NT2/D1 (cell line): ENCODE measurements at regions not wholly inside any gene's neighbourhood (a gene's known extent, or its start where the extent isn't known, plus 50 kb on each side); places are given as distances from the start of the nearest gene placed in this dataset.

Experiments
- DNase-seq: peaks from one replicate; pipeline ENCODE4 v3.0.0-alpha.2; 2011; ENCODE audit warnings: low read depth, low spot score
- H3K27me3 ChIP-seq: 2 replicates; pipeline ENCODE4 v1.6.0; 2011; ENCODE audit warnings: mild to moderate bottlenecking; ENCODE audit not compliant: insufficient read length, insufficient read depth
- H3K36me3 ChIP-seq: 2 replicates; pipeline ENCODE4 v1.6.1; 2011; ENCODE audit warnings: mild to moderate bottlenecking, low read length, mixed read lengths; ENCODE audit not compliant: insufficient read depth, insufficient read length
- H3K4me1 ChIP-seq: 2 replicates; pipeline ENCODE4 v1.5.1; 2011; ENCODE audit not compliant: insufficient read depth, insufficient read length
- H3K4me3 ChIP-seq: 2 replicates; pipeline ENCODE4 v1.5.1; 2011; ENCODE audit warnings: low read depth; ENCODE audit not compliant: insufficient read length
- H3K9ac ChIP-seq: 2 replicates; pipeline ENCODE4 v1.6.0; 2011; ENCODE audit warnings: low read depth; ENCODE audit not compliant: insufficient read length
- H3K9me3 ChIP-seq: 2 replicates; pipeline ENCODE4 v1.5.1; 2011; ENCODE audit warnings: mild to moderate bottlenecking, low read length; ENCODE audit not compliant: insufficient read depth
- SUZ12 ChIP-seq: IDR thresholded peaks from 2 replicates; pipeline ENCODE4 v1.6.1; 2011; ENCODE audit not compliant: insufficient read length, insufficient read depth; ENCODE audit errors: extremely low read depth
- YY1 ChIP-seq: IDR thresholded peaks from 2 replicates; pipeline ENCODE4 v1.6.1; 2011; ENCODE audit not compliant: insufficient read length, insufficient read depth
- ZNF274 ChIP-seq: IDR thresholded peaks from 2 replicates; pipeline ENCODE4 v1.6.1; 2011; ENCODE audit warnings: mild to moderate bottlenecking, low read depth, low read length

GRCh38 chr18:45373286-45373880, 241.9 kb upstream of the SLC14A2 start:
- no peak for DNase-seq
- no peaks in the 10 kb centered on the region for H3K4me1 ChIP-seq
- no peak overlapping the region for H3K4me3 ChIP-seq
- no peaks in the 10 kb centered on the region for H3K9me3 ChIP-seq
- no peak overlapping the region for H3K9ac ChIP-seq
- no peaks in the 10 kb centered on the region for H3K36me3 ChIP-seq
- H3K27me3 ChIP-seq, result no peaks in the 10 kb centered on the region
- TF ChIP-seq SUZ12, result no peak
- no peak for TF ChIP-seq YY1
- no peak for TF ChIP-seq ZNF274

- no peak for DNase-seq
- no peak overlapping the region for H3K4me3 ChIP-seq
- no peak overlapping the region for H3K9ac ChIP-seq
- H3K27me3 ChIP-seq, result no peaks in the 10 kb centered on the region
- no peak for TF ChIP-seq SUZ12
- no peak for TF ChIP-seq YY1
- TF ChIP-seq ZNF274, result no peak
- H3K9me3 ChIP-seq, result no peaks in the 10 kb centered on the region
- H3K36me3 ChIP-seq, result no peaks in the 10 kb centered on the region
- no peaks in the 10 kb centered on the region for H3K4me1 ChIP-seq
Observed at GRCh38 chr18:45374236-45374635, 241.0 kb upstream of the SLC14A2 start.

- H3K4me3 ChIP-seq, result no peak overlapping the region
- H3K9ac ChIP-seq, result no peak overlapping the region
- TF ChIP-seq ZNF274, result no peak
- TF ChIP-seq SUZ12, result no peak
- TF ChIP-seq YY1, result no peak
- H3K36me3 ChIP-seq, result no peaks in the 10 kb centered on the region
- no peak for DNase-seq
- no peaks in the 10 kb centered on the region for H3K4me1 ChIP-seq
- no peaks in the 10 kb centered on the region for H3K9me3 ChIP-seq
- no peaks in the 10 kb centered on the region for H3K27me3 ChIP-seq
Observed at GRCh38 chr18:45374878-45375630, 240.2 kb upstream of the SLC14A2 start.

GRCh38 chr18:45376193-45376592, 239.1 kb upstream of the SLC14A2 start:
- TF ChIP-seq SUZ12 (no peak), ZNF274 (no peak), YY1 (no peak)
- Histone ChIP-seq H3K4me3 (no peak overlapping the region), H3K9ac (no peak overlapping the region), H3K36me3 (no peaks in the 10 kb centered on the region), H3K4me1 (no peaks in the 10 kb centered on the region), H3K27me3 (no peaks in the 10 kb centered on the region), H3K9me3 (no peaks in the 10 kb centered on the region)
- no peak for DNase-seq

- no peak for DNase-seq
- no peak overlapping the region for H3K9ac ChIP-seq
- H3K9me3 ChIP-seq, result no peaks in the 10 kb centered on the region
- no peaks in the 10 kb centered on the region for H3K27me3 ChIP-seq
- no peak overlapping the region for H3K4me3 ChIP-seq
- no peaks in the 10 kb centered on the region for H3K4me1 ChIP-seq
- no peaks in the 10 kb centered on the region for H3K36me3 ChIP-seq
- TF ChIP-seq ZNF274, result no peak
- no peak for TF ChIP-seq SUZ12
- TF ChIP-seq YY1, result no peak
Observed at GRCh38 chr18:45378308-45378707, 237.0 kb upstream of the SLC14A2 start.

DNA sequence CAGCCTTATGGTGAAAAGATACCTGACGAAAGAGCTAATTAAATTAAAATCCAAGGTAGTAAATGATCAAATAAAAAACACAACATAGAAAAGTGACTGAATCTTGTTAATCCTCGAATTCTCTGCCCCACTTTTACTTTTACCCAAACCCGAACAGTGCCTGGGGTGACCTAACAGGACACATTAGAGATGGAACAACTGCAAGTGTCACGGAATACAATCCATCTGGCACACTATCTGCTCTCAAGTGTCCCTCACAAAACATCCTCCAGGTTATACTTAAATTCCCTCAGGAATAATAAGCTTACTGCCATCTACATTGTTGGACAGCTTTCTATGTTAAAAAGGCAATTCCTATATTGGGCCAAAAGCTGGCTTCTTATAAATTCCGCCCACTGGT, 236.3 kb upstream of the SLC14A2 start:
- no peak overlapping the region for H3K9ac ChIP-seq
- H3K4me3 ChIP-seq, result no peak overlapping the region
- H3K27me3 ChIP-seq, result no peaks in the 10 kb centered on the region
- H3K36me3 ChIP-seq, result no peaks in the 10 kb centered on the region
- no peaks in the 10 kb centered on the region for H3K9me3 ChIP-seq
- no peaks in the 10 kb centered on the region for H3K4me1 ChIP-seq
- no peak for DNase-seq
- no peak for TF ChIP-seq ZNF274
- TF ChIP-seq YY1, result no peak

DNA sequence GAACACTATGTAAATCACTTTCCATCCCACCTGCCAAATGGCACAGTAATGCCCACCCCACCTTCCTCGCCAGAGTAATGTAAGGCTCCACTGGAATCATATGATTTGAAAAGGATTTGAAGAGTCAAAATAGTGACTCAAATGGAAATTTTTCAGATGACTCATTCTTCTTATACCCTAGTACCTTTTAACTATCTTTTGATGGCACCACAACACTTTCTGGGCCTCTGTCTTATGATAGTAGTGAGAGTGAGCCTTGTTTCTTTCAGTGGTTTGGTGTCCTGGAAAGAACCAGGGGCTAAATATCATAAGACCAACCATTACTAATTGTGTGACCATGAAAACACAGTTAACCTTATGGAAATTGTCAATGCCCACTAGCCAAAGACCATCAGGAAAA, 235.4 kb upstream of the SLC14A2 start:
- H3K9ac ChIP-seq, result no peak overlapping the region
- H3K36me3 ChIP-seq, result no peaks in the 10 kb centered on the region
- no peaks in the 10 kb centered on the region for H3K9me3 ChIP-seq
- TF ChIP-seq ZNF274 (no peak), YY1 (no peak), SUZ12 (no peak)
- H3K4me1 ChIP-seq, result no peaks in the 10 kb centered on the region
- DNase-seq, result no peak
- no peak overlapping the region for H3K4me3 ChIP-seq
- no peaks in the 10 kb centered on the region for H3K27me3 ChIP-seq
